ENCODE measurements at regions not wholly inside any gene's neighbourhood (a gene's known extent, or its start where the extent isn't known, plus 50 kb on each side); places are given as distances from the start of the nearest gene placed in this dataset.

GRCh38 chr2:17327649-17328048 is 190.6 kb downstream of the RAD51AP2 start:
- TF ChIP-seq TCF7L2 (IDR thresholded peaks at IDR 0.05; ENCODE audit: low read depth, low read length) (no peak), CTCF (IDR thresholded peaks at IDR 0.05) (no peak)

All from Panc1 (cell line).